ENCODE measurements at regions not wholly inside any gene's neighbourhood (a gene's known extent, or its start where the extent isn't known, plus 50 kb on each side); places are given as distances from the start of the nearest gene placed in this dataset.

- DNase-seq, result no peak
Observed at GRCh38 chr5:135217669-135218485, 181.2 kb downstream of the MACROH2A1 start.

DNA sequence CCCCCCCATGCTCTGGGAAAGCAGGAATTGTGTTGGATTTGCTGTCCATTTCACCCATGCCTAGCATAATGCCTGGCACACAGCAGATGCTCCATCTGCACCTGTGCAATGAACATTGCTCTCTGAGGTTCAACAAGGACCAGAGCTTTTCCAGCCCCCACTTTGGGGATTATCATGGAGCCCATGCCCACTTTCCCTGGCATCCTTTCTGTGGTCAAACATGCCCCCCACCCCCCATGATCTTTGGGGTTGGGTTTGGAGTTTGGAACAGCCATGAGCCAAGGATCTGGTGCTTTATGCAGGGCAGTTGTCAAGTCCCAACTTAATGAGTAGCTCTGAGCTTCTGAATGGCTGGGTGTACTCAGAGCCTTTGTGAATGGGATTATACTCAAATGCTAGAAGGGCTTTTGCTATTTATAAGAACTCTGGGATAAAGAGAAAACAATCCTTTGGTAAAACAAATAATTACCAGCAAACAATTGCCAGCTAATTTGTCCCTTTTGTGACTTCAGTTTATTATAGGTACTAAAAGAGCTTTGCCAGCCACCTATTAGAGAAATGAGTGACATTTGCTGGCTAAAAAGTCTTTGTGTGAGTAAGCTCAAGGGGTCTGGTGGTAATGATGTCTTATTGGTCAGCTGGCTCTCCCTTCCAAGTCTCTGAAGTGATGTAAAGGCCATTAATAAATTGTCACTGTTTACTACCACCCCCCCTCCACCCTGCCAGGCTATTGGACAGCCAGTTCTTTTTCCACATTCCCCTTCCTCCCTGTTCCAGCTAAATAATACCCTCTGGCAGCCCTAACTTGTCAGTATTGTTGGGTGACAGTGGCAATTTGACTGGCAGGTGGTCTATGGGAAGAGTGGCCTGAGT, 182.3 kb downstream of the MACROH2A1 start:
- no peak for DNase-seq

GRCh38 chr5:135215617-135216470, 181.8 kb upstream of the PITX1 start:
- no peak for DNase-seq

DNA sequence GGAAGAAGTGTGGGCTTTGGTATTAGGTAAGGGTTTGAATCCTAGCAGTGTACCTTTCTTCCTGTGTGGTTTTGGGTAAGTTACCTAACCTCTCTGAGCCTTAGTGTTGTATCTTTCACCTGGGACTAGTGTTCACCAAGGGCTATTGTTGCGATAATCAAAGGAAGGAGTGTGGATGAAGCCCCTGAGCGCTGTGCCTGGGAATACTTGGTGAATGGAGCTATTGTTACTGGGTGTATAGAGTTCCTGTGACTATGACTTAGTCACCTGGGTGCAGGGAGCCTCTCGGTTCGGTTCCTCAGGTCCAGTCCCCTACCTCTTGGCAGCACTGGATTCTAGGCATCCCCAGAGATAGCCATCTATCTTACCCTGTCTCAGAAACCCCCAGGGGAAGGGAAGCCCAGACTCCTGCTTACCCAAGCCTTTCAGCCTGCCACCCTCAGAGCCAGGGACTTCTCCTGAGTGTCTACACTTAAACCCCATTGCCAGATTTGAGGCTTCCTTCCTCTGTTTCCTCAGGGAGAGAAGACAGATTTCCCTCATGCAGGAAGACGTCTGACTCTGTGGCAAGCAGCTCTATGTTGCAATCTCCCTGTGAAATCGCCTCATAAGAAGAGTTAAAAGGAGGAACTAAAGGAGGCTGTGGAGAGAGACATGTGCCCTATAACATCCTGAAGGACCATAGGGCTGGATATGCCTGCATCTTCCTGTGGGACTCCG, 181.0 kb upstream of the PITX1 start:
- DNase-seq, result no peak

DNA sequence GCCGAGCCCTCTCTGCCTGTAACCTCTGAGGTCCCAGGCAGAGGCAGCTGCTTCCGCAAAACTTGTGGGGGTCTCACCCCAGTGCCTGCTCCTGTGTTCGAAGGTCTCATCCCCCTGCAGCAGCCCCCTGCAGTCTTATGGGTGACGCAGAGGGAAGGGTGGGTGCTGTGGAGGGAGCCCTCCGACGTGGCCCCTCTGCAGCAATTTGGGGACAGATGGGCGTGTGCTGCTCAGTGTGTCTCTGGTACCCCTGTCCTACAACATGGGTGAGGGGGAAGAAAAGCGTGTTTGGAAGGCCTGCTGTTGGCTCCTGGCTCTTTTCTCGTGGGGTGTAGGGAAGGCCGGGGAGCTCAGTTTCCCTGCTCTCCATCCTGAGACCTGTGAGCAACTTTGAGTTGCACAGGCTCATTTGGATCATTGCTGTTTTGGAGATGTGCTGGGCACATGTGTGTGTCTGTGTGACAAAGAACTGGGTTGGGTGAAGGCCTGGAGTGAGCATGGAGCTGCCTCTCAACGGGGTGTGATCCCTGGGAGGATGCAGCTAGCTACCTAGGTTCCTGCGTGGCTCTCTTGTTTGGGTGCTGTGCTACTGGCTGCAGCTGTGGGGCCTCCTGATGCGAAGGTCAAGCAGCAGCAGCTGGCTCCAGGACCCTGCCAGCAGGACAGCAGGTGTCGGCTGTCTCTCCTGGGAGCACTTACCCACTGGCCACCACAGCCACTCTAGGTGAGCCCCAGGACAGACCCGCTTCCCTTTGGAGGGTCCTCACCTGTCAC, 179.6 kb upstream of the PITX1 start:
- DNase-seq, result no peak

GRCh38 chr5:135213027-135213386, 179.0 kb upstream of the PITX1 start:
- DNase-seq, result no peak

- no peak for DNase-seq
Observed at GRCh38 chr5:135212361-135213026, 178.5 kb upstream of the PITX1 start.

DNA sequence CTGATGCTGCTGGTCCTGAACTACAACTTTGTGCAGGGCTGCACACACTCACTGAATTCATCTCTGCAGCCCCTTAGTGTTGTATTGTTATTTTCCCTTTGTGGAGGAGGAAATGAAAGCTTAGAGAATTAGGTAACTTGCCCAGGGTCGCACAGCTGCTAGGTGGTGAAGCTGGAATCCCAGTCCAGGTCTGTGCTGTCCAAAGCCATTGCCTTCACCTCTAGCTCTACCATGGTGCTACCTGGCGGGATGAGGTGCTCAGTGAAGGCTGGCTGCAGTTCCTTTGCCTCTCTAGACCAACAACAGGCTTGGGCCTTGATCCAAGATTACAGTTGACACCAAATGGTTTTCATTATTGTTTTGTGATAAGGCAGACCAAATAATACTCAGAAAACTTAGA, 177.8 kb upstream of the PITX1 start:
- DNase-seq, result no peak

GRCh38 chr5:135211083-135211790, 177.2 kb upstream of the PITX1 start:
- no peak for DNase-seq

DNA sequence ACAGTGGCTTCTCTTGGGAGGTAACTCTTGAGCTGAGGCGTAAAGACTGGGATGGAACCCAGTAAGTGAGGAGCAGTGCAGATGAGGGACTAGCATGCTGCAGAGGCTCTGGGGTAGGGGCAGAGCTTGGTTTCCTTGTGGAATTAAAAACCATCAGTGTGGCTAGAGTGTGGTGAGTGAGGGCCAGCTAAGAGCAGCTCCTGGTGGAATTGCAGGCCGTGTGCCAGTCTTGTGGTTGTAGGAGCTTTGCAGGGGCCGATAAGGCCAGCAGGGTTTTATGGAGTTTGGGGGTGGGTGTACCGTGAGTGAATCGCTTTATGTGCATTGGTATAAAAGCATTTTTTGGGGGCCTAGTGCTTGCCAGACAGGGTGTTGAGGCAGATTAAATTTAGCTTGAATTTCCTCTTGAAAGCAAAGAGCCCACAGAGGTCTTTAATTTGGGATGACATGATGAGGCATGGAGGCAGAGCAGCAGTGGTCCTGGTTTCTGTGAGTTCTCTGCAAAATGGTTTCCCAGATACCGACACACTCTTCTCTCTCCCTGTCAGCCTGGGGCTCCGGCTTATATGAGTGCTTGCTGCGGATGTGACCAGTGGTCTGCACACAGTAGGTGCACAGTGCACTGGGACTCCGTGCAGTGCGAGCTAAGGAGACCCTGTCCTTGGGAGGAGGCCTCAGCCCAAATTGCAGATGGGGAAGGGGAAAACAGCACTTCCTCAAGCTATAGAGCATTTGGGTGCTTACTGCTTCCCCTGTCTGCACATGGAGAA, 176.4 kb upstream of the PITX1 start:
- no peak for DNase-seq

DNA sequence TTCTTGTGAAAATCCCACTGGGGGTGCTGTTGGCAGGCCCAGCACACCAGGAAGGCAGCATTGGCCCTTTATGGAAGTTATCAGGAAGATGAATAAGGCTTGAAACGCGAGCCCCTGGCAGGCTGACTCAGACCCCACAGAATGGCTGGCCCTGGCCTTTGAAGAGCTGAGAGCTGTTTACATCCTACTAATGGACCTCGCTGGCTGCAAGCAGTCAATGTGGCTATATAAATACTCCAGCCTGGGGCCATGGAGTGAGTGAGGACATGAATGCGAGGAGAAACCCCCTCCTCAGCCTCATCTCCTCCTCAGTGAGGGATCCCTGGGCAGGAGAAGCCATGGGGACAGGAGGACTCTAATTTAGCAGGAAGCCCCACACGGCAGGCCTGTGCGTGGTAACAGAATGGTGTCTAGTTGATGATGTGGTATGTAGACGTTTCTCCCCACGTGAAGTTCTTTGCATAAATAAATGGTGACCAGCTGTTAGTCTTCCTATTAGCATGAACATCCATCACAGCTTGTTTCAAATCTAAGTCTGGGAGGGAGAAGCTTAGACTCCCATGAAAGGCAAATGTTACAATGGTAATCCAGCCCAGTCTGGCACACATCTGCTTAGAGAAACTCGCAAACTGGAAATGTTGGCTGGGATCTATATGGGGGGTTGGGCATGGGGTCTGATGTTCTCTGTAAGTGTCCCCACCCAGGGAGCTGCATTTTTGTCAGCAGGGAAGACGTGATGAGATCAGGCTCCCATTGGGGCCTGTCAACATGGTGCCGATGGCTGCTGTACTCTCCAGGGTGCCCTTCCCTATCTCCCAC, 175.1 kb upstream of the PITX1 start:
- DNase-seq, result no peak

GRCh38 chr5:135208555-135208902, 174.5 kb upstream of the PITX1 start:
- no peak for DNase-seq

DNA sequence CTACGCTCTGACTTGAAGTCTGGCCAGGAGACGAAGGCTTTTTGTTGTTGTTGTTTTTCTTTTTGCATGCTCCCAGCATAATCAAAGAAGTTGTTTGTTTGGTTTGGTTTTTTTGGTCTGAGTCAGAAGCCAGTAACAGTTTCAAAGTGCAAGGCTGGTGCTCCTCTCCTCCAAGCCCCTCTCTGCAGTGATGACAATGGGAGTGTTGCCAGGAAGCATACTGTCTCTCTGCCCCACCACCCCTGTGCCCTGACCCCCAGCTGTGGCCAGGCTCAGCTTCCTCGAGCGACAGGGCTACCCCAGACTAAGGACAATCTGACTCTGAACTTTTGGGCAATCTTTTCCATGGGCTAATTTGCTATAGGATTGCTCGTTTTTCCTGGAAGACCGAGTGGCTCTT, 173.8 kb upstream of the PITX1 start:
- no peak for DNase-seq

DNA sequence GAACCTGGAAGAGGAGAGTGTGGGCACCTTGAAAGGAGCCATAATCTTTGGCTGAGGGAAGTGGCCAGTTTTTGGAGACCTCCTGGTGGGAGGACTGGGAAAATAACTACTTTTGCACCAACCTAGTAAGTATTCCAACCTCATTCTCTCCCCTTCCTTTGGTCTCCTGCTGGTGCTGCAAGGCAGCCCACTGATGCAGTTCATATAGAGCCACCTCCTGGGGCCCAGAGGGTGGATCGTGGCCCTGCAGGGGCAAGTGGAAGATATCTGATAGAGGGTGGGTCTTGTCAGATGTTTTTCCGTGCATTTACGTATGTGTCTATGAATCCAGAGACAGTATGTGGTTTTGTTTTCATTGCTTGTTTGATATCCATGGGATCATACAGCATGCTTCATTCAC, 172.8 kb upstream of the PITX1 start:
- DNase-seq, result no peak

DNA sequence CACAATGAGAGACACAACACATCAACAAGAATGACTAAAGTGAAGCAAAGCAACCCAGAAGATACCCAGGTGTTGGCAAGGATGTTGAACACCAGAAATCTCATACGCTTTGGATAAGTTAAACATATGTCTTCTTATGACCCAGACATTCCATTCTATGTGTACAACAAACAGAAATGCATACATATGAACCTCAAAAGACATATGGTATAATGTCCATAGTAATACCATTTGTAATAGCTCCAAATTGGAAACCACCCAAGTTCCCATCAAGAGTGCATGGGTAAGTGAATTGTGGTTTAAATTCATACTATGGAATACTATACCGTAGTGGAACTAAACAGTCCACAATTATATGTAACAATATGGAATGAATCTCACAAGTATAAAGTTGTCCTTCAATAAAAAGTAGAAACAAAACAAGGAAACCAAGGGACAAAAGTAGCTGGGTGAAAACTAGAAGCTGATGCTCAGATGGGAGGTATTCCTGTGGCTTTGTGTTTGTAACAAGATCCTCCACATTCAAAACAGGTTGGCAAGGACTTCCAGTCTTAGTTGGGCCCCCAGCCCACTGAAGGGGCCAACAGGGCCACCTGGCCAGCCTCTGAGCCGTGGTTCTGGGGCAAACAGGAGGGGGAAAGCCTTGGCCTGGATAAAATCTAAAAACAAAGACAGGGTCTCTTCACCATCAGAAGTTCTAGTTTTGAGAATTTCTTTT, 171.8 kb upstream of the PITX1 start:
- DNase-seq, result no peak

- DNase-seq, result no peak
Observed at GRCh38 chr5:135204151-135204600, 170.1 kb upstream of the PITX1 start.

- DNase-seq, result no peak
Observed at GRCh38 chr5:135203593-135204036, 169.6 kb upstream of the PITX1 start.

GRCh38 chr5:135203019-135203418, 169.0 kb upstream of the PITX1 start:
- DNase-seq, result no peak

Data from effector CD8-positive, alpha-beta T cell (primary cell).